ENCODE measurements at regions not wholly inside any gene's neighbourhood (a gene's known extent, or its start where the extent isn't known, plus 50 kb on each side); places are given as distances from the start of the nearest gene placed in this dataset.
"Not testable (repeated sequence)": the region's sequence is repeated elsewhere in the genome, so short reads cannot be mapped to it uniquely, and the experiment has no call there.

DNA sequence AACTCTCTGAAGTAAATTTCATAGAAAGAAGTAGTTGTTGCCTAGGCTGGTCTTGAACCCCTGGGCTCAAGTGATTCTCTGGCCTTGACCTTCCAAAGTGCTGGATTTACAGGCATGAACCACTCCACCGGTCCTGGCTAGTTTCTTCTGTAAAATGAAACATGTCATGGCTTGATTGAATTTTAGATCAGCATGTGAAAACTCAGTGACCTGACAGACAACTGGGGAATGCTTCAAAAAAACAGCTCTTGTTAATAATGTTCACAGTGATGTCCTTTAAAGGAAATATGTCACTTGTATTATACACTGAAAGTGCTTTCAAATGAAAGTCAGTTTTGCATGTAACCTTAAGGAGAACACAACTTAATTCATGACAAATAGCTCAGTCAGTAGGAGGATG, 118.2 kb downstream of the KLF5 start:
- H3K4me3 Mint-ChIP-seq: no peak overlapping the region
- no peak overlapping the region for H3K27ac Mint-ChIP-seq
- H3K9me3 Mint-ChIP-seq: no peaks in the 10 kb centered on the region
- H3K36me3 Mint-ChIP-seq (ENCODE audit: insufficient read depth in 2 of 2): no peaks in the 10 kb centered on the region
- ATAC-seq (replicated peaks in 1 of 2) (no peak), DNase-seq (no peak)
- H3K4me1 Mint-ChIP-seq (ENCODE audit: low read depth): no peaks in the 10 kb centered on the region
- H3K27me3 Mint-ChIP-seq (ENCODE audit: low read depth): no peaks in the 10 kb centered on the region

DNA sequence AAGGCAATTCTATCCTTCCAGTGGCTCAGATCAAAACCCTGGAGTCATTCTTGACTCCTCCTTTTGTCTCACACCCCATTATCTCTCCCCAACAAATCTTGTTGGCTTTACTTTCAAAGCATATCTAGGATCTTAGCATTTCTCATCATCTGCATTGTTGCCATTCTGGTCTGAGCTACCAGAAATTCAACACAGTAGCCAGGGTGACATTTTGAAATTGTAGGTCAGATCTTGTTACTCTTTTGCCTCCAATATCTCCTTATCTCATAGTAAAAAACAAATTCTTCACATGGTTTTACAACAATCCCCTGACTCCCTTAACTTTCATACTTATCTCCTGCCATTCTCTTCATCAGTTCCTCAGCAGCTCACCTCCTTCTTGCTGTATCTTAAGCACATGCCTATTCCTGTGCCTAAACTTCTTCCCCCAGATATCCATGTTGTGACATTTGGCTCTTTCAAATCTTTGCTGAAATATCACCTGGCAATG, 115.8 kb downstream of the KLF5 start:
- Mint-ChIP-seq H3K27ac (no peak overlapping the region), H3K36me3 (ENCODE audit: insufficient read depth in 2 of 2) (no peaks in the 10 kb centered on the region), H3K9me3 (no peaks in the 10 kb centered on the region), H3K4me3 (no peak overlapping the region), H3K4me1 (ENCODE audit: low read depth) (no peaks in the 10 kb centered on the region), H3K27me3 (ENCODE audit: low read depth) (no peaks in the 10 kb centered on the region)
- ATAC-seq (replicated peaks in 1 of 2) (no peak), DNase-seq (no peak)

DNA sequence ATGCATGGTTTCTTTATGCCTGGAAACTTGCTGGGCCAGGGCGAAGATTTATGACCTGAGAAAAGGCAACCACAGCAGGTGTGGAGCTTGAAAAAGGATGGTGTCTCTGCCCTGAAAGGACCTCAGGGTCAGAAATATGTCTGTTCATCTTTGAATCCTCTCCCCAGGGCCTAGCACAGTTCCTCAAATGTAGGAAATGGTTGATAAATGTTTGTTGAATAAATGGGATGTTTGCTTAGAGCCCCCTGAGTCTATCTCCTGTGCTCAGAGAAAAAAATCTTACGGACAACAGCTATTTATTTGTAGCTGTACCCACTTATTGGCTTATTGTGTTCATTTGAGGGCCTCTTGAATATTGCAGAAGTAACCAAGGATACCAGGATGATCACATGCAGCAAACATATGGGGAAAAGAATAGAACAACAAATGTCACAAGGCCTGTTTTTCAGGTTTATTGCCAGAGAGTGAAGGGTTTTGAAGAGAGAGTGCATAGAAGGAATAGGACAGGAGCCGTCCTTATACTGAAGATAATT, 114.5 kb downstream of the KLF5 start:
- no peaks in the 10 kb centered on the region for H3K27me3 Mint-ChIP-seq (ENCODE audit: low read depth)
- ATAC-seq (replicated peaks in 1 of 2) (no peak), DNase-seq (no peak)
- no peaks in the 10 kb centered on the region for H3K9me3 Mint-ChIP-seq
- H3K27ac Mint-ChIP-seq: no peak overlapping the region
- no peak overlapping the region for H3K4me3 Mint-ChIP-seq
- H3K36me3 Mint-ChIP-seq (ENCODE audit: insufficient read depth in 2 of 2): no peaks in the 10 kb centered on the region
- H3K4me1 Mint-ChIP-seq (ENCODE audit: low read depth): peaks cover 4% of the 10 kb centered on the region

DNA sequence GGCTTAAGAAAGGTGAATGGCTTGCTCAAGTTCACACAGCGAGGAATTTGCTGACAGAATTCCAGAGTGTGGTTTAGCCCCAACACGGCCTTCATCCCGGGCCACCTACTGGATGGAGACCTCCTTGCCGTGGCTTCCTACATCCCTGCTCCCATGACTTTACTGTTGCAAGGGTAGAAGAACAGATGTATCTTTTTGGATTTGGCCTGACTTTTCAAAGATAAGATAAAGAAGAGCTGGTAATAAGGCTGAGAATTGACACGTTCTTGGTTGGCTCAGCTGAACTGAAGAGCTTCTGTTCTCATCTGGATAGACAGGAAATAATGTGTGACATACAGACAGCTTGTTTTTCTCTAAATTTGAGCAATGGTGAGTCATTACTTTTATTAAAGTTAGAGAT, 113.1 kb downstream of the KLF5 start:
- no peaks in the 10 kb centered on the region for H3K36me3 Mint-ChIP-seq (ENCODE audit: insufficient read depth in 2 of 2)
- H3K9me3 Mint-ChIP-seq: no peaks in the 10 kb centered on the region
- ATAC-seq (replicated peaks in 1 of 2) (no peak), DNase-seq (no peak)
- peaks cover 7% of the 10 kb centered on the region for H3K4me1 Mint-ChIP-seq (ENCODE audit: low read depth)
- no peaks in the 10 kb centered on the region for H3K27me3 Mint-ChIP-seq (ENCODE audit: low read depth)
- H3K4me3 Mint-ChIP-seq: no peak overlapping the region
- H3K27ac Mint-ChIP-seq: no peak overlapping the region

DNA sequence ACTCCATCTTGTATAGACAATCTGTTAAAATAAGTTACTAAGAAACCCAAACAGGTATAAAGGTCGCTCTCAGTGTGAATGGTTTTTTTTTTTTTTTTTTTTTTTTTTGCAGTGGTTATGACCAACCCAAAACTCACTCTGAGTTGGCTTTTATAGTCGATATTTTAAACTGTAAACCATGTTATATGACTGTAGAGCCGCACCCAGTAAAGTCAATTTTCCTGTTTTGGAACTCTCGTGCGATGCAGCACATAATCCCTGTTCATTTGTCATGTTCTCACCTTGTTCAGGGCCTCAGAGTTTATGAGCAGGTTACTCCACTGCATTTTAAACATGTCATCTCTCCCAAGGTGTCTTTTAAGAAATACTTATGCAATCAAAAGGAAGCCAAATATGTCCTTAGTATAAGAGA, 112.5 kb downstream of the KLF5 start:
- Mint-ChIP-seq H3K4me3 (no peak overlapping the region), H3K27me3 (ENCODE audit: low read depth) (no peaks in the 10 kb centered on the region), H3K9me3 (no peaks in the 10 kb centered on the region), H3K36me3 (ENCODE audit: insufficient read depth in 2 of 2) (no peaks in the 10 kb centered on the region), H3K27ac (no peak overlapping the region), H3K4me1 (ENCODE audit: low read depth) (peaks cover 7% of the 10 kb centered on the region)
- DNase-seq (no peak), ATAC-seq (replicated peaks in 1 of 2) (peak in 1 of 2 donors; percentile 13)

DNA sequence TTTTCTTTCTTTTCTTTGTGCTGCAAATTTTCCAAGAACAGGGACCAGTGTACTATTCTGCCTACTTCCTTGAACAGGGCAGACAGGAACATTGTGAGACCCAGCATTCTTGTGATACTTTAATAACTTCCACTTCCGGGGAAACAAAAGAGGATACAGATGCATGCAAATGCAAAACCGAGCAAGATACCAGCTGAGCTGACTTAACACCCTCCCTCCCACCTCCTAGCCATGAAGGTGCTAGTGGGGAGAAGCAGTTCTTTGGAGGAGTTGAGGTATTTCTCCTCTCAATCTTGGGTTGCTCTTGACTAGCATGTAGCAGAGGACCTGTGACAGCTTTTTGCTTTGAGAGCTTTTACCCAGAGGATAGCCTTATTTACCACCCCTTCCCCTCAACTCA, 111.2 kb downstream of the KLF5 start:
- no peak overlapping the region for H3K27ac Mint-ChIP-seq
- no peak overlapping the region for H3K4me3 Mint-ChIP-seq
- H3K36me3 Mint-ChIP-seq (ENCODE audit: insufficient read depth in 2 of 2): no peaks in the 10 kb centered on the region
- DNase-seq (no peak), ATAC-seq (replicated peaks in 1 of 2) (no peak)
- no peaks in the 10 kb centered on the region for H3K27me3 Mint-ChIP-seq (ENCODE audit: low read depth)
- H3K4me1 Mint-ChIP-seq (ENCODE audit: low read depth): peaks cover 7% of the 10 kb centered on the region
- H3K9me3 Mint-ChIP-seq: no peaks in the 10 kb centered on the region

DNA sequence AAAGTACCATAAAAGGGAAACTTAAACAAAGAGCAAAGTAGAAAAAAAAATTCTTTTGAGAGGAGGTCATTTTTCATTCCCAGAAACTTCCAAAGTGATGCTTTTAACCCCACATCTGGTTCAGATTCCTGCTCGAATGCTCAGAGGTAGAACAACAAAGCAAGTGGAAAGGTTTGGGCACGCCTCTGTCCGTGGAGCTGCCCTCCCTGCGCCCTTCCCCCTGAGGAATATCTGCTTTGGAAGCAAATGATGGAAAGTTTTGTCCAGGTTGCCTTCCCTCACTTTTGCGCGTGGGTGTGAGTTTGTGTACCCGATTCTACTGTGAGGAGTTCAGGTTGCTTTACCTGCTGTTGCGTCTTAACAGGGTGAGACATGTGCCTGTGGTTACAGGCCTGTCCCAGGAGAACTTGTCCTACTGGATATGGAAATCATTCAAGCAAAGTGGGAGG, 110.2 kb downstream of the KLF5 start:
- ATAC-seq (replicated peaks in 1 of 2): no peak
- no peak for DNase-seq
- Mint-ChIP-seq H3K27me3 (ENCODE audit: low read depth) (no peaks in the 10 kb centered on the region), H3K9me3 (no peaks in the 10 kb centered on the region), H3K27ac (peak overlapping the region; percentile 2), H3K4me1 (ENCODE audit: low read depth) (peaks cover 7% of the 10 kb centered on the region), H3K36me3 (ENCODE audit: insufficient read depth in 2 of 2) (no peaks in the 10 kb centered on the region), H3K4me3 (no peak overlapping the region)

DNA sequence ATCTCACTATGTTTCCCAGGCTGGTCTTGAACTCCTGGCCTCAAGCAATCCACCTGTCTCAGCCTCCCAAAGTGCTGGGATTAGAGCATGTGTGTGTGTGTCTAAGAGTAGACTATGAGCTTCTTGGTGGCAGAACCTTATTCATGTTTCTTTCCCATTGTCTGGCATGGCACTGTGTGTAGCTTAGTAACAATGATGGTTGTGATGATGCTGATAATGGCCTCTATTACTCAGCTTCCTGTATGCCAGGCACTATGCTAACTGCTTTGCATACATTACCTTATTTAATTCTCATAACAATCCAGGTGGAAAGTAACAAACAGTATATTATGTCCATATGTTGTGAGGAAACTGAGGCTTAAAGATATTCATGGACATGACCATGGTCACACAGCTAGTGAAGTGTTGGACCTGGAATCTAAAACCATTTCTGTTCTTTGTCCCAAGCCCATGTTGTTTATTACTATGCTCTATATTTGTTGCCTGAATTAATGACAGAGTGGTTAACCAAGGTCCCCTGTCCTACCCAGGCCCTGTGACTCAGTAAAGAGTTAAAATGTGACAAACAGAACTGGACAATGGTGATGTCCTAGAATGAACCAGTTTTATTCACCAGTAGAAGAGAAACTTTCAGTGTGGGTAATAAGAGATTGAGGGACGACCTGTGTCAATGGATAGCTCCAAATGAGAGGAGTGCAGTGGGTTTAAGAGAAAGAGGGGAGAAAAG, 109.6 kb downstream of the KLF5 start:
- Mint-ChIP-seq H3K36me3 (ENCODE audit: insufficient read depth in 2 of 2) (no peaks in the 10 kb centered on the region), H3K9me3 (no peaks in the 10 kb centered on the region), H3K27me3 (ENCODE audit: low read depth) (no peaks in the 10 kb centered on the region), H3K4me3 (no peak overlapping the region), H3K27ac (peak overlapping the region; percentile 2), H3K4me1 (ENCODE audit: low read depth) (peaks cover 7% of the 10 kb centered on the region)
- ATAC-seq (replicated peaks in 1 of 2) (peak; percentile 74 to 87), DNase-seq (no peak)

DNA sequence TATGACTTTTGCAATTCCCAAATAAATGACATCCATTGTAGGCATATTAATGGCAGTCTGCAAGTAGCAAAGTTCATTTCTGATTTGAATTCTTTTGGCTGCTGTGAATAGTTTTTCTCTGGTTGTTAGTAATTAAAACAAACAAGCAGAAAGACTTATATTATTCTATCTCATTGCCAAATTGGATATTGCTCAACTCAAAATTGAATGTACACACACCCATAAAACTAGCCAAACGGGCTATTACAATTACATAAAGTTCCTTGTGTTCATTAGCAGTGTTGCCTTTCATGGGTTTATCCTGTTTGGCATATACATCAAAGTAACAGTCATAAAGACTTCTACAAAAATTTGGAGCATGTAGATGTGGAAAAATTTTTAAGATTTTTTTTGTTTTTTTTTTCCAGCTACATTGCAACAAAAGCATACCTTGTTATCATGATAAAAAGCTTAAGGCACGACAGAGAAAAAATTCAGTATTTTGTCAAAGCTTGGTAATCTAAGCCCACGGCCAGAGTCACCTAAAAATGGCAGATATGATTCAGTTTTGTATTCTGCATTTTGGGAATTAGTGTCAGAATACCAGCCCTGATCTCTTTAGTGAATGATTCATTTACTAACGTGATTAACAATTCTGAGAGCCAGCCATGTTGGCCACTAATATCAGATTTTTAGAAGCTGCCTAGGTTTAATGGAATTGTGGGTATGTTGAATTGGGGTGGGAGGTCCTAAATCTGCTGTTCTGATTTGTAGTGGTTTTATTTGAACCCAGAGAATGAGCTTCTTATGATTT, 108.4 kb downstream of the KLF5 start:
- no peaks in the 10 kb centered on the region for H3K9me3 Mint-ChIP-seq
- H3K4me3 Mint-ChIP-seq: no peak overlapping the region
- H3K4me1 Mint-ChIP-seq (ENCODE audit: low read depth): peaks cover 7% of the 10 kb centered on the region
- ATAC-seq (replicated peaks in 1 of 2) (no peak), DNase-seq (no peak)
- H3K27ac Mint-ChIP-seq: no peak overlapping the region
- H3K27me3 Mint-ChIP-seq (ENCODE audit: low read depth): no peaks in the 10 kb centered on the region
- no peaks in the 10 kb centered on the region for H3K36me3 Mint-ChIP-seq (ENCODE audit: insufficient read depth in 2 of 2)

DNA sequence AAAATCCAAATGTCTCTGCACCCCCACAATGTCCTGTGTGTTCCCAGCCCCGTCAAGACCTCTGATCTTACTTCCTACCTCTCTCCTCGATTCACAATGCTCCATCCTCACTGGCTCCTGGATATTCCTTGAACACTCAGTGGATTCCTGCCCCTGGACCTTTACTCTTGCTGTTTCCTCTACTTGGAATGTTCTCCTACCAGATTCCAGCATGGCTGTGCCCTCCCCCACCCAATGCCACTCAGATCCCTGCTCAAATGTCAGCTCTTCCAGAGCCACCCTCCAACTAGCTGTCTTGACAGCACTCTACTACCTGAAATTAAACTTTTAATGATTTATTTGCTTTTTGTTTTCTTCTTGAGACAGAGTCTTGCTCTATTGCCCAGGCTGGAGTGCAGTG, 107.4 kb downstream of the KLF5 start:
- Mint-ChIP-seq H3K4me1 (ENCODE audit: low read depth) (peaks cover 7% of the 10 kb centered on the region), H3K9me3 (no peaks in the 10 kb centered on the region), H3K4me3 (no peak overlapping the region), H3K36me3 (ENCODE audit: insufficient read depth in 2 of 2) (no peaks in the 10 kb centered on the region), H3K27me3 (ENCODE audit: low read depth) (no peaks in the 10 kb centered on the region), H3K27ac (no peak overlapping the region)
- ATAC-seq (replicated peaks in 1 of 2): no peak
- DNase-seq: no peak

DNA sequence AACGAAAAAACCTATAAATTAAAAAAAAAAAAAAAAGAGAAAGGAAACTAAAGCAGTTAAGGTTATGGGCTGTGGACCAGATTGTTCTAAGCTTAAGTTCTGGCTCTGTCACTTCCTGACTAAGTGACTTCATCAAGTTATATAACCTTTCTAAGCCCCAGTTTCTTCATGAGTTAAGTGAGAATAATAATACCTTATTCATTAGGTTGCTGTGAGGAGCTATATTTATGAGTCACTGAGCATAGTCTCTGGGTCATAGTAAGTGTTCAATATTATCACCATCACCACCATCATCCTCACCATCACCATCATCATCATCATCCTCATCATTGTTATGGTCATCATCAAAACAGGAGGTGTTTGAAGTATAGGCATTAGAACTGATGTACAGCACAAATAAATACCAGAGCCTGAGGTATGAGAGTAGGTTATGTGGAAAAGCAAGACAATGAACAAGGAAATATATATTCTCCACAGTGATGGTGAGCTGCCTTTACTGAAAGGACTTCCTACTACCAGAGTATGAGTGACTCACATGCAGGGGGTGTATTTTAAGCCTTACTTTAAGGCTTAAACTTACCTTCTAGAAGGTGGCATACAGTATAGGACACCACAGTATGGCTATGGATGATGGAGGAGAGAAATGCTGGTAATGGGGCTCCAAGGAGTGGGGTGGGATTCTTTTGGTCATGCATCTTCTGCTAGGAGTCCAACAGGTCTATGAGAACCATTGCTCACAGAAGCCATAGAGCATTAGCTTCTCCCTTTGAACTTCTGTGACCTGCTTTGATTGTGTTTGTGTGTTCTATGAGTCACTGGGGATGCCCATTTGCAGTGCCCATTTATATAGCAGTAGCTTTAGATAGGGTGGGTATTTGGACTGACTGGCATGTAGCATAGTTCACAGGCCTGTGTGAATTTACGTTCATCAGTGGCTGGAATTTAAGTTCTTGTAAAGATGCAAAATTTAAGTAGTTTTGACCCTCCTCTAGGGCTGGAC, 104.4 kb downstream of the KLF5 start:
- Mint-ChIP-seq H3K4me3 (no peak overlapping the region), H3K36me3 (ENCODE audit: insufficient read depth in 2 of 2) (peaks cover 0 to 3% of the 10 kb centered on the region in 2 donors), H3K27ac (no peak overlapping the region), H3K27me3 (ENCODE audit: low read depth) (no peaks in the 10 kb centered on the region), H3K4me1 (ENCODE audit: low read depth) (peaks cover 2% of the 10 kb centered on the region), H3K9me3 (peaks cover 0 to 7% of the 10 kb centered on the region in 2 donors)
- DNase-seq (no peak), ATAC-seq (replicated peaks in 1 of 2) (peak; percentile 13 to 20)

DNA sequence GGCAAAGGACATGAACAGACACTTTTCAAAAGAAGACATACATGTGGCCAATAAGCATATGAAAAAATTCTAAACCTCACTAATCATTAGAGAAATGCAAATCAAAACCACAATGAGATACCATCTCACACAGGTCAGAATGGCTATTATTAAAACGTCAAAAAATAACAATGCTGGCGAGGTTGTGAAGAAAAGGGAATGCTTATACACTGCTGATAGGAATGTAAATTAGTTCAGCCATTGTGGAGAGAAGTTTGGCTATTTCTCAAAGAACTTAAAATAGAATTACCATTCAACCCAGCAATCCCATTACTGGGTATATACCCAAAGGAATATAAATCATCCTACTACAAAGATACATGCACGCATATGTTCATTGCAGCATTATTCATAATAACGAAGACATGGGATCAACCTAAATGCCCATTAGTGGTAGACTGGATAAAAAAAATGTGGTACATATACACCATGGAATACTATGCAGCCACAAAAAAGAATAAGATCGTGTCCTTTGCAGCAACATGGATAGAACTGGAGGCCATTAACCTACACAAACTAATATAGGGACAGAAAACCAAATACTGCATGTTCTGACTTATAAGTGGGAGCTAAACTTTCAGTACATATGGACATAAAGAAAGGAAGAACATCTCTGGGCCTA, 101.7 kb downstream of the KLF5 start:
- not testable (repeated sequence) for ATAC-seq (replicated peaks in 1 of 2); H3K27me3 Mint-ChIP-seq (ENCODE audit: low read depth); DNase-seq; H3K27ac Mint-ChIP-seq; H3K4me1 Mint-ChIP-seq (ENCODE audit: low read depth); H3K36me3 Mint-ChIP-seq (ENCODE audit: insufficient read depth in 2 of 2); H3K9me3 Mint-ChIP-seq; H3K4me3 Mint-ChIP-seq
